ENCODE measurements at regions not wholly inside any gene's neighbourhood (a gene's known extent, or its start where the extent isn't known, plus 50 kb on each side); places are given as distances from the start of the nearest gene placed in this dataset.
"Not testable (repeated sequence)": the region's sequence is repeated elsewhere in the genome, so short reads cannot be mapped to it uniquely, and the experiment has no call there.

DNA sequence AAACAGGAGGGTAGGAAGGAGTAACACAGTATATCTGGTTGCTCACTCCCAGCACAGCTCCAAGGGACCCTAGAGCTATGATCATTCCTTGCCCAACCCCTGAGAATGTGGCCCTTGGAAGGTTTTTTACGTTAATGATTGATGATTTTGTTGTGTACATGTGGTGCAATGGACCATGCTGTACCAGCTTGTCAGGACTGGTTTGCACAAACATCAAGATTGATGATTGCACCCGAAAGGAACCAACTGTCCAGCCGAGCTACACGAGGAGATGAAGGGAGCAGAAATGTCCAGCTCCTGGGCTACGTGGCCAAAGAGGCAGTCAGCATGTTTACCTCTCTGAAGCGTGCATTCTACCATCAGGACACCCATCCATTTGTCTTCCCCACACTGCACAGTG, 83.2 kb upstream of the USP9X start:
- H3K27ac ChIP-seq (ENCODE audit: insufficient read depth in 1 of 2, low read depth in 1 of 2, low read length in 2 of 2, poor library complexity in 1 of 2, severe bottlenecking in 2 of 2): no peak overlapping the region
- H3K4me3 ChIP-seq (ENCODE audit: control insufficient read depth in 1 of 7, extremely low read depth in 1 of 7, insufficient read depth in 4 of 7, low read depth in 2 of 7, low read length in 6 of 7): no peak overlapping the region
- peaks cover 0 to 5% (median 0%) of the 10 kb centered on the region in 5 experiments for H3K27me3 ChIP-seq (replicated peaks in 2 of 5; ENCODE audit: control insufficient read depth in 4 of 5, insufficient read depth in 5 of 5, low read length in 4 of 5)
- no peak for DNase-seq
- peaks cover 0 to 5% (median 4%) of the 10 kb centered on the region in 4 experiments for H3K4me1 ChIP-seq (ENCODE audit: control extremely low read depth in 1 of 4, control insufficient read depth in 4 of 4, insufficient read depth in 4 of 4, low read length in 3 of 4)
- POLR2A ChIA-PET: no interaction called here
- CTCF ChIA-PET: interaction anchor here (1.7 kb wide), 1 partner anchor 113 kb away, joined by 4 read pairs; no protein-coding TSS in a partner anchor
- WGBS (ENCODE audit: insufficient coverage): 91% methylated on average over 6 of the region's 6 CpGs
- H3K9me3 ChIP-seq (ENCODE audit: control extremely low read depth in 1 of 5, control insufficient read depth in 4 of 5, insufficient read depth in 2 of 5, low read depth in 1 of 5, low read length in 4 of 5): no peaks in the 10 kb centered on the region
- no peaks in the 10 kb centered on the region for H3K36me3 ChIP-seq (ENCODE audit: control insufficient read depth in 4 of 4, insufficient read depth in 4 of 4, low read length in 3 of 4)

DNA sequence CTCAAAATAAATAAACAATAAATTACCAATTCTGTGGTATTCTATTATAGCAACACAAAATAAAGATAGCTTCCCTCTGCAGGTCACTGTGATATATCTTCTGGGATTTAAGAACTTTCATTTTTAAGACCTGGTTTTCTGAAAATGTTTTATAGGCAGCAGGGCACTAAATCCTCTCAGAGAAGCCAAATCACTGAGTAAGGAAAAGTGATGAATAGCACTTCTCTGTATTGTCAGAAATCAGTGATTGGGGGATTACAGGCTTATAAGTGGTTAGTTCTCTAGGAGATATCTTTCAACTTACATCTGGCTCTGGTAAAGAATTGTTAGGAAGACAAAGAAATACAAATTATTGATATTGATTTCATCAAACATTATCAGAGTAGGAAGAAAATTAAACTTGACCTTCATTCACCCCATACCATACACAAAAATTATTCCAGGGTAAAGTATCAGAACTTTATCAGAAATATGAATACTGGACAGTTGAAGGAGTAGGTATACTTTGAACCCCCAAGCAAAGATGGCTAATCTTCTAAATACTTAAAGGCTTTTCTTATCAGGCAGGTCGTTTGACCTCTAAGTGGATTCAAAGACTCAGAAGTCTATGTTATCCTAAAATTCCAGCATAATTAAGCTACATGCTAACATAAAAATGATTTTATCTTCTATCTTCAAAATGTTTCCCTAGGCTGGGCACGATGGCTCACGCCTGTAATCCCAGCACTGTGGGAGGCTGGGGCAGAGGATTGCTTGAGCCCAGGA, 81.6 kb upstream of the USP9X start:
- H3K4me3 ChIP-seq (ENCODE audit: control insufficient read depth in 1 of 7, extremely low read depth in 1 of 7, insufficient read depth in 4 of 7, low read depth in 2 of 7, low read length in 6 of 7): no peak overlapping the region
- ChIA-PET POLR2A (no interaction called here), CTCF (no interaction called here)
- no peak for DNase-seq
- peaks cover 0 to 5% (median 2%) of the 10 kb centered on the region in 4 experiments for H3K4me1 ChIP-seq (ENCODE audit: control extremely low read depth in 1 of 4, control insufficient read depth in 4 of 4, insufficient read depth in 4 of 4, low read length in 3 of 4)
- peaks cover 0 to 5% (median 0%) of the 10 kb centered on the region in 5 experiments for H3K27me3 ChIP-seq (replicated peaks in 2 of 5; ENCODE audit: control insufficient read depth in 4 of 5, insufficient read depth in 5 of 5, low read length in 4 of 5)
- no peaks in the 10 kb centered on the region for H3K9me3 ChIP-seq (ENCODE audit: control extremely low read depth in 1 of 5, control insufficient read depth in 4 of 5, insufficient read depth in 2 of 5, low read depth in 1 of 5, low read length in 4 of 5)
- H3K27ac ChIP-seq (ENCODE audit: insufficient read depth in 1 of 2, low read depth in 1 of 2, low read length in 2 of 2, poor library complexity in 1 of 2, severe bottlenecking in 2 of 2): no peak overlapping the region
- WGBS (ENCODE audit: insufficient coverage): 100% methylated on average over 3 of the region's 3 CpGs
- no peaks in the 10 kb centered on the region for H3K36me3 ChIP-seq (ENCODE audit: control insufficient read depth in 4 of 4, insufficient read depth in 4 of 4, low read length in 3 of 4)

DNA sequence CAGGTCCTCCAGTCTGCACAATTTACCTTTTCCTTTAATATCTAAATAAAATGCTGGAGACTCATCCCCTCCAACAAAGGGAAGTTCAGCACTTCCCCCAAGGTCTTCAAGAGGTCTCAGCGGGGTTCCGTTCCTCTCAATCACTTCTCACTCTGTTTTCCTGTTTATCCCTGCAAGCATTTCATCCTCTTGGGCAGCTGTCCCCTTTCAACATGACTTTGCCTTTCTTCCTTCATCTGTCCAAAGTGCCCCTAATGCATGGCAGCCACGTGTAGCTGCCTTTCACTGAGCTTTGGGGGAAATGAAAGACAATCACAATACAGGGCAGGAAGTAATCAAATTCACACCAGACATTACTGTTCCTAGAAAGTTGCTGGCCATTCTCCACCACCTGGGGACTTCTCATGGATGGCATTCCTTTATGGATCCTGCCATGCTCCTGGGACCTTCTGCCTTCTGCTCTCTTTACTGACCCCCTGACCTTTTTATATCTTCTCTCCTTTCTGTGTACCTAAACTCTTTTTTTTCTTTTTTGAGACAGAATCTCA, 79.7 kb upstream of the USP9X start:
- CTCF ChIA-PET: no interaction called here
- no peak overlapping the region for H3K27ac ChIP-seq (ENCODE audit: insufficient read depth in 1 of 2, low read depth in 1 of 2, low read length in 2 of 2, poor library complexity in 1 of 2, severe bottlenecking in 2 of 2)
- no peak overlapping the region for H3K4me3 ChIP-seq (ENCODE audit: control insufficient read depth in 1 of 7, extremely low read depth in 1 of 7, insufficient read depth in 4 of 7, low read depth in 2 of 7, low read length in 6 of 7)
- no peaks in the 10 kb centered on the region for H3K9me3 ChIP-seq (ENCODE audit: control extremely low read depth in 1 of 5, control insufficient read depth in 4 of 5, insufficient read depth in 2 of 5, low read depth in 1 of 5, low read length in 4 of 5)
- H3K27me3 ChIP-seq (replicated peaks in 2 of 5; ENCODE audit: control insufficient read depth in 4 of 5, insufficient read depth in 5 of 5, low read length in 4 of 5): peaks cover 0 to 5% (median 0%) of the 10 kb centered on the region in 5 experiments
- DNase-seq: peak in 2 of 3 donors; percentile 22 to 38
- H3K36me3 ChIP-seq (ENCODE audit: control insufficient read depth in 4 of 4, insufficient read depth in 4 of 4, low read length in 3 of 4): no peaks in the 10 kb centered on the region
- 13% methylated on average over 3 of the region's 3 CpGs for WGBS (ENCODE audit: insufficient coverage)
- POLR2A ChIA-PET: no interaction called here
- peaks cover 0 to 8% (median 7%) of the 10 kb centered on the region in 4 experiments for H3K4me1 ChIP-seq (ENCODE audit: control extremely low read depth in 1 of 4, control insufficient read depth in 4 of 4, insufficient read depth in 4 of 4, low read length in 3 of 4)

DNA sequence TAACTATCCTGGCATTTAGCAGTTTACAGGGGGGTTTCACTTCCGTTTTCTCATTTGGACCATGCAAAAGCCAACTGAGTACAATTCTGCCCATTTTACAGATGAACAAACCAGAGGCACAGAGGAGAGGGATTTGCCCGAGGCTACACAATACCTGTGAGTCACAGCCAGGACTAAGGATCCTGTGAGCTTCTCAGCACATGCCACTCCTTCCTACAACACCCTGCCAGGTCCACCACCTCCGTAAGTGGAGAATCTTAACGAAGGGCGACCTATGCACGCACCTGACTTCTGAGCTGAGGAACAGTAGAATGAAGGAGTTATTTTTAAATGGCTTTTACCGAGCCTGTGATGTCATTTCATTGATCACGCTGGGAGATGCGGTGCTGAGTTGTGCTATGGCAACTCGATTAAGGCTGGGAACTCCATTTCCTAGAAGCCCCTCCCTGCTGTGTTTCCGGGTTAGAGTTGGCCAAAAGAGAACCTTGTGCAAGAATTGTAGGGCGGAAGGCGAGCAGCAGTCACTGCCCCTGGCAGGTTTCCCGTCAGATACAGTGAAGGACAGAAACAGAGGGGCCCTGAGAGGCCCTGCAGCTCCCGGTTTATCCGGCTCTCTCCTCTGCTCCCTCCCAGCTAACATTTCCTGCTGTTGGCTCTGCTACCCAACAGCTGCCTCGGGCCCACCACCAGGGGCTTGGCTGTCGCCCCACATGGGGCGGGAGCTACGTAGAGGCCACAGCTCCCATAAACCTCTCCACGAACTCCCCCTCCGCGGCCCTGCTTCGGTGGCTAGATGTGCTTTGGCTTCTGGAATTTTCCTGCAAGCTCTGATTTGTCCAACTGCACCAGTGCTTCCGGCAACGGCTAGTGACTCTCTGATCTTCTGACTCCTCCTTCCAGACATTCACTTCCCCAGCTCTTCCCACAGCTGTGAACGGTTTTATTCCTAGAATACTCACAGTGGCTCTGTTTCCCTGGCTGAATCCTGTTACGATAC, 75.1 kb upstream of the USP9X start:
- peak overlapping the region in 4 of 7 experiments; percentile 30 to 59 (median 48) for H3K4me3 ChIP-seq (ENCODE audit: control insufficient read depth in 1 of 7, extremely low read depth in 1 of 7, insufficient read depth in 4 of 7, low read depth in 2 of 7, low read length in 6 of 7)
- H3K27me3 ChIP-seq (replicated peaks in 2 of 5; ENCODE audit: control insufficient read depth in 4 of 5, insufficient read depth in 5 of 5, low read length in 4 of 5): peaks cover 0 to 8% (median 0%) of the 10 kb centered on the region in 5 experiments
- H3K9me3 ChIP-seq (ENCODE audit: control extremely low read depth in 1 of 5, control insufficient read depth in 4 of 5, insufficient read depth in 2 of 5, low read depth in 1 of 5, low read length in 4 of 5): no peaks in the 10 kb centered on the region
- ChIA-PET CTCF (interaction anchor here (0.6 kb wide), 2 partner anchors 9 to 74 kb away, joined by 3 read pairs; no protein-coding TSS in a partner anchor), POLR2A (interaction anchor here (0.5 to 1.2 kb wide), 3 partner anchors 29 to 104 kb away, joined by 3 to 5 read pairs (median 3); partner anchors contain the start of gene USP9X)
- peak; percentile 81 to 93 (median 92) for DNase-seq
- peak overlapping the region; percentile 18 to 75 for H3K27ac ChIP-seq (ENCODE audit: insufficient read depth in 1 of 2, low read depth in 1 of 2, low read length in 2 of 2, poor library complexity in 1 of 2, severe bottlenecking in 2 of 2)
- H3K36me3 ChIP-seq (ENCODE audit: control insufficient read depth in 4 of 4, insufficient read depth in 4 of 4, low read length in 3 of 4): no peaks in the 10 kb centered on the region
- WGBS (ENCODE audit: insufficient coverage): 29% methylated on average over 19 of the region's 28 CpGs
- peaks cover 0 to 16% (median 8%) of the 10 kb centered on the region in 4 experiments for H3K4me1 ChIP-seq (ENCODE audit: control extremely low read depth in 1 of 4, control insufficient read depth in 4 of 4, insufficient read depth in 4 of 4, low read length in 3 of 4)

GRCh38 chrX:41014776-41015360, 70.4 kb upstream of the USP9X start:
- Histone ChIP-seq H3K27ac (ENCODE audit: insufficient read depth in 1 of 2, low read depth in 1 of 2, low read length in 2 of 2, poor library complexity in 1 of 2, severe bottlenecking in 2 of 2) (no peak overlapping the region), H3K4me1 (ENCODE audit: control extremely low read depth in 1 of 4, control insufficient read depth in 4 of 4, insufficient read depth in 4 of 4, low read length in 3 of 4) (peaks cover 0 to 12% (median 5%) of the 10 kb centered on the region in 4 experiments), H3K4me3 (ENCODE audit: control insufficient read depth in 1 of 7, extremely low read depth in 1 of 7, insufficient read depth in 4 of 7, low read depth in 2 of 7, low read length in 6 of 7) (no peak overlapping the region), H3K36me3 (ENCODE audit: control insufficient read depth in 4 of 4, insufficient read depth in 4 of 4, low read length in 3 of 4) (no peaks in the 10 kb centered on the region), H3K27me3 (replicated peaks in 2 of 5; ENCODE audit: control insufficient read depth in 4 of 5, insufficient read depth in 5 of 5, low read length in 4 of 5) (peaks cover 0 to 13% (median 0%) of the 10 kb centered on the region in 5 experiments), H3K9me3 (ENCODE audit: control extremely low read depth in 1 of 5, control insufficient read depth in 4 of 5, insufficient read depth in 2 of 5, low read depth in 1 of 5, low read length in 4 of 5) (no peaks in the 10 kb centered on the region)
- ChIA-PET POLR2A (no interaction called here), CTCF (no interaction called here)
- WGBS (ENCODE audit: insufficient coverage): 96% methylated on average over 4 of the region's 5 CpGs
- no peak for DNase-seq

DNA sequence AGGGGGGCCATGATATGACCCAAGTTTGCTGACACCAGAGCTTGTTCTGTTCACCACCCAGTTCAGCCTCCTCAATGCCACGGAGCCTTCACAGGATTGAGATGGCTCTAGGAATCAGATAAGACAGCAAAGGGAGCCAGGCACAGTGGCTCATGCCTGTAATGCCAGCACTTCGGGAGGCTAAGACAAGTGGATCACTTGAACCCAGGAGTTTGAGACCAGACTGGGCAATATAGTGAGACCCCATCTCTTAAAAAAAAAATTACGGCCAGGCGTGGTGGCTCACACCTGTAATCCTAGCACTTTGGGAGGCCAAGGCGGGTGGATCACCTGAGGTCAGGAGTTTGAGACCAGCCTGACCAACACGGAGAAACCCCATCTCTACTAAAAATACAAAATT, 67.5 kb upstream of the USP9X start:
- CTCF ChIA-PET, DNase-seq: not testable (repeated sequence)

More for the DNA sequence above, 67.5 kb upstream of the USP9X start:
- H3K27ac ChIP-seq (ENCODE audit: insufficient read depth in 1 of 2, low read depth in 1 of 2, low read length in 2 of 2, poor library complexity in 1 of 2, severe bottlenecking in 2 of 2); H3K27me3 ChIP-seq (replicated peaks in 2 of 5; ENCODE audit: control insufficient read depth in 4 of 5, insufficient read depth in 5 of 5, low read length in 4 of 5); POLR2A ChIA-PET; H3K36me3 ChIP-seq (ENCODE audit: control insufficient read depth in 4 of 4, insufficient read depth in 4 of 4, low read length in 3 of 4); H3K4me3 ChIP-seq (ENCODE audit: control insufficient read depth in 1 of 7, extremely low read depth in 1 of 7, insufficient read depth in 4 of 7, low read depth in 2 of 7, low read length in 6 of 7); H3K4me1 ChIP-seq (ENCODE audit: control extremely low read depth in 1 of 4, control insufficient read depth in 4 of 4, insufficient read depth in 4 of 4, low read length in 3 of 4); H3K9me3 ChIP-seq (ENCODE audit: control extremely low read depth in 1 of 5, control insufficient read depth in 4 of 5, insufficient read depth in 2 of 5, low read depth in 1 of 5, low read length in 4 of 5): not testable (repeated sequence)
- 100% methylated on average over 3 of the region's 6 CpGs for WGBS (ENCODE audit: insufficient coverage)

All from common myeloid progenitor, CD34-positive (primary cell).